Keratinocyte (primary cell): ENCODE measurements at regions not wholly inside any gene's neighbourhood (a gene's known extent, or its start where the extent isn't known, plus 50 kb on each side); places are given as distances from the start of the nearest gene placed in this dataset.

Experiments used
- EZH2 ChIP-seq: IDR thresholded peaks from one replicate; pipeline ENCODE4 v1.6.1; 2012; ENCODE audit warnings: inconsistent platforms, mild to moderate bottlenecking, low read length, moderate library complexity
- TF ChIP-seq, protein P1 (sequence below), 3 experiments: IDR thresholded peaks in 1 of 3; conservative IDR thresholded peaks in 1 of 3; optimal IDR thresholded peaks in 1 of 3; 2 replicates in 2 of 3; 3 replicates in 1 of 3; pipeline versions ENCODE3 to v1.5.1; 2011; ENCODE audit warnings: low read length in 3 of 3, mild to moderate bottlenecking in 3 of 3, moderate library complexity in 2 of 3, control low read depth in 1 of 3, inconsistent platforms in 1 of 3; ENCODE audit not compliant: insufficient read depth in 2 of 3; ENCODE audit errors: extremely low read depth in 1 of 3

DNA sequence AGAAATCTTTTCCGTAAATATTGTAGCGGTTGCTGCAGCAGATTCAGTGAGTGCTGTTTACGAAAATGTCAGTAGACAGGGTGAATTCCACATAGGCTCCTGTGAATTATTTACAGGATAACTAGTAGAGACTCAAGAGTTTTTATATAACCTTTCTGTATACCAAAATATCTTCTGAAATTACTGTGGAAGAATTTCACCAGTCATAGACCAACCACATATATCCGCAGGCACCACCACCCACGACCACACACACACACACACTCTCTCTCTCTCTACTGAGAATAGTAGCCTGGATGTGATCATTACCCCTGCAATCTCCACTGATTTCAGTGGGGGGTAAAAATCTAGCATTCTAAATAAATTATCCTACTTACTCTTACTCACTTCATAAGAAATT lies 341.8 kb downstream of the RBM43 start:
- TF ChIP-seq, protein P1, sequence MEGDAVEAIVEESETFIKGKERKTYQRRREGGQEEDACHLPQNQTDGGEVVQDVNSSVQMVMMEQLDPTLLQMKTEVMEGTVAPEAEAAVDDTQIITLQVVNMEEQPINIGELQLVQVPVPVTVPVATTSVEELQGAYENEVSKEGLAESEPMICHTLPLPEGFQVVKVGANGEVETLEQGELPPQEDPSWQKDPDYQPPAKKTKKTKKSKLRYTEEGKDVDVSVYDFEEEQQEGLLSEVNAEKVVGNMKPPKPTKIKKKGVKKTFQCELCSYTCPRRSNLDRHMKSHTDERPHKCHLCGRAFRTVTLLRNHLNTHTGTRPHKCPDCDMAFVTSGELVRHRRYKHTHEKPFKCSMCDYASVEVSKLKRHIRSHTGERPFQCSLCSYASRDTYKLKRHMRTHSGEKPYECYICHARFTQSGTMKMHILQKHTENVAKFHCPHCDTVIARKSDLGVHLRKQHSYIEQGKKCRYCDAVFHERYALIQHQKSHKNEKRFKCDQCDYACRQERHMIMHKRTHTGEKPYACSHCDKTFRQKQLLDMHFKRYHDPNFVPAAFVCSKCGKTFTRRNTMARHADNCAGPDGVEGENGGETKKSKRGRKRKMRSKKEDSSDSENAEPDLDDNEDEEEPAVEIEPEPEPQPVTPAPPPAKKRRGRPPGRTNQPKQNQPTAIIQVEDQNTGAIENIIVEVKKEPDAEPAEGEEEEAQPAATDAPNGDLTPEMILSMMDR (optimal IDR thresholded peaks at IDR 0.05 in 1 of 3, IDR thresholded peaks at IDR 0.05 in 1 of 3, conservative IDR thresholded peaks at IDR 0.05 in 1 of 3; ENCODE audit: extremely low read depth in 1 of 3, insufficient read depth in 2 of 3, low read length in 3 of 3): no peak
- no peak for TF ChIP-seq EZH2
